DND-41 (cell line): ENCODE measurements at regions not wholly inside any gene's neighbourhood (a gene's known extent, or its start where the extent isn't known, plus 50 kb on each side); places are given as distances from the start of the nearest gene placed in this dataset.

Source experiments
- EZH2 ChIP-seq: IDR thresholded peaks from 3 replicates; pipeline ENCODE4 v1.6.1; 2012; ENCODE audit warnings: borderline replicate concordance, low read depth, mild to moderate bottlenecking, moderate library complexity, low read length, inconsistent platforms; ENCODE audit not compliant: severe bottlenecking
- TF ChIP-seq, protein P1 (sequence below): IDR thresholded peaks from 2 replicates; pipeline ENCODE4 v1.5.1; 2012; ENCODE audit warnings: borderline replicate concordance, low read length, moderate library complexity, mild to moderate bottlenecking; ENCODE audit not compliant: poor library complexity, severe bottlenecking; ENCODE audit errors: extremely low read depth

DNA sequence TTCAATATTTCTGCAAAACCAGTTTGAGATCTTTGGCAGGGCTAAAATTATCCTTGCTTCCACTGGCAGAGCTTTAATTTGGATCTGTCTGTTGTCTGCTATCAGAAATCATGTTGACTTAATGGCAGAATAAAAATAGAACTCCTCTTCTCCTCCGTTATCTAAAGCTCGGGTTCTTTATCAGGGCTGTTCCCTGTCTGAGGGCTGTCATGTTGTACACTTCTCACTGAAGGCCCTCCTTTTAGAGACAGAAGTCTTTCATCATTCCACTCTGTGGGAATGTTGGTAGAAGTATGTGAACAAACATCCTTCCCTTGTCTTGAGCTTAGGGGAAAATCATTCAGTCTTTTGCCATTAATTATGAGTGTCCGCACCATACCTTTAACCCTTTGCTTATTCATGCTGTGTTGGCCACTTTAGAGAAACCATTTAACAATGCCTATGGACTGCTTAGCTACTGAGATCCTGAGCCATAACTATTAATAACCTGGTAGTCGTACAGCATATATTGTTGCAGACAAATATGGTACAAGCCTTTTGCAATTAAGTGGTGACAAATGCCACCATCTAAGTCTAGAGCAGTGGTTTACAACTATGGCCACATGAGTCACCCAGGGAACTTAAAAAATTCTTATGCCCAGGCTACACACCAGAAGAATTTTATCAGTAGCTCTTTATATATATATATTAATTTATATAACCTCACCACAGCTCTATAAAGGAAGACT lies 226.0 kb upstream of the TPM1 start:
- TF ChIP-seq, protein P1, sequence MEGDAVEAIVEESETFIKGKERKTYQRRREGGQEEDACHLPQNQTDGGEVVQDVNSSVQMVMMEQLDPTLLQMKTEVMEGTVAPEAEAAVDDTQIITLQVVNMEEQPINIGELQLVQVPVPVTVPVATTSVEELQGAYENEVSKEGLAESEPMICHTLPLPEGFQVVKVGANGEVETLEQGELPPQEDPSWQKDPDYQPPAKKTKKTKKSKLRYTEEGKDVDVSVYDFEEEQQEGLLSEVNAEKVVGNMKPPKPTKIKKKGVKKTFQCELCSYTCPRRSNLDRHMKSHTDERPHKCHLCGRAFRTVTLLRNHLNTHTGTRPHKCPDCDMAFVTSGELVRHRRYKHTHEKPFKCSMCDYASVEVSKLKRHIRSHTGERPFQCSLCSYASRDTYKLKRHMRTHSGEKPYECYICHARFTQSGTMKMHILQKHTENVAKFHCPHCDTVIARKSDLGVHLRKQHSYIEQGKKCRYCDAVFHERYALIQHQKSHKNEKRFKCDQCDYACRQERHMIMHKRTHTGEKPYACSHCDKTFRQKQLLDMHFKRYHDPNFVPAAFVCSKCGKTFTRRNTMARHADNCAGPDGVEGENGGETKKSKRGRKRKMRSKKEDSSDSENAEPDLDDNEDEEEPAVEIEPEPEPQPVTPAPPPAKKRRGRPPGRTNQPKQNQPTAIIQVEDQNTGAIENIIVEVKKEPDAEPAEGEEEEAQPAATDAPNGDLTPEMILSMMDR, result no peak
- TF ChIP-seq EZH2, result no peak
